ENCODE measurements at regions not wholly inside any gene's neighbourhood (a gene's known extent, or its start where the extent isn't known, plus 50 kb on each side); places are given as distances from the start of the nearest gene placed in this dataset.
"Not testable (repeated sequence)": the region's sequence is repeated elsewhere in the genome, so short reads cannot be mapped to it uniquely, and the experiment has no call there.

GRCh38 chr12:73656375-73656774, 881.3 kb upstream of the ATXN7L3B start:
- ChIA-PET CTCF (no interaction called here), POLR2A (no interaction called here)
- no TSS peak for BruUV-seq (replicated peaks)

GRCh38 chr12:73659802-73660201, 877.8 kb upstream of the ATXN7L3B start:
- no peaks in the 10 kb centered on the region for H3K4me1 Mint-ChIP-seq (ENCODE audit: insufficient read depth, unreplicated experiment)
- CTCF ChIA-PET = interaction anchor here (0.7 kb wide), 1 partner anchor 25 kb away, joined by 5 read pairs; no protein-coding TSS in a partner anchor
- no peak for DNase-seq (ENCODE audit: unreplicated experiment)
- H3K36me3 Mint-ChIP-seq (ENCODE audit: insufficient read depth, unreplicated experiment) = no peaks in the 10 kb centered on the region
- no peak for TF ChIP-seq CTCF (IDR thresholded peaks at IDR 0.05; ENCODE audit: unreplicated experiment)
- H3K9me3 Mint-ChIP-seq (ENCODE audit: unreplicated experiment) = no peaks in the 10 kb centered on the region
- BruUV-seq (replicated peaks) = no TSS peak
- H3K27me3 Mint-ChIP-seq (ENCODE audit: insufficient read depth, unreplicated experiment) = no peaks in the 10 kb centered on the region
- intact Hi-C loops (cut with micrococcal nuclease) = no loop called here
- no peak overlapping the region for H3K27ac Mint-ChIP-seq (ENCODE audit: low read depth, unreplicated experiment)
- no peak overlapping the region for H3K4me3 Mint-ChIP-seq (ENCODE audit: unreplicated experiment)
- POLR2A ChIA-PET = interaction anchor here (0.6 kb wide), 1 partner anchor 91 kb away, joined by 3 read pairs; no protein-coding TSS in a partner anchor

More at GRCh38 chr12:73656375-73656774, 881.3 kb upstream of the ATXN7L3B start:
- no peak for DNase-seq (ENCODE audit: unreplicated experiment)
- Mint-ChIP-seq H3K36me3 (ENCODE audit: insufficient read depth, unreplicated experiment) (no peaks in the 10 kb centered on the region), H3K27ac (ENCODE audit: low read depth, unreplicated experiment) (no peak overlapping the region), H3K9me3 (ENCODE audit: unreplicated experiment) (peaks cover 16% of the 10 kb centered on the region), H3K4me1 (ENCODE audit: insufficient read depth, unreplicated experiment) (no peaks in the 10 kb centered on the region), H3K27me3 (ENCODE audit: insufficient read depth, unreplicated experiment) (no peaks in the 10 kb centered on the region), H3K4me3 (ENCODE audit: unreplicated experiment) (no peak overlapping the region)
- no peak for TF ChIP-seq CTCF (IDR thresholded peaks at IDR 0.05; ENCODE audit: unreplicated experiment)
- intact Hi-C loops (cut with micrococcal nuclease) = no loop called here

GRCh38 chr12:73665193-73665592, 872.4 kb upstream of the ATXN7L3B start:
- Mint-ChIP-seq H3K36me3 (ENCODE audit: insufficient read depth, unreplicated experiment) (no peaks in the 10 kb centered on the region), H3K27ac (ENCODE audit: low read depth, unreplicated experiment) (no peak overlapping the region), H3K9me3 (ENCODE audit: unreplicated experiment) (no peaks in the 10 kb centered on the region), H3K4me1 (ENCODE audit: insufficient read depth, unreplicated experiment) (no peaks in the 10 kb centered on the region), H3K27me3 (ENCODE audit: insufficient read depth, unreplicated experiment) (no peaks in the 10 kb centered on the region), H3K4me3 (ENCODE audit: unreplicated experiment) (no peak overlapping the region)
- TF ChIP-seq CTCF (IDR thresholded peaks at IDR 0.05; ENCODE audit: unreplicated experiment) = no peak
- DNase-seq (ENCODE audit: unreplicated experiment) = no peak
- intact Hi-C loops (cut with micrococcal nuclease) = no loop called here
- POLR2A ChIA-PET = no interaction called here
- CTCF ChIA-PET = no interaction called here
- no TSS peak for BruUV-seq (replicated peaks)

- H3K36me3 Mint-ChIP-seq (ENCODE audit: insufficient read depth, unreplicated experiment); H3K4me1 Mint-ChIP-seq (ENCODE audit: insufficient read depth, unreplicated experiment); POLR2A ChIA-PET; intact Hi-C loops (cut with micrococcal nuclease); H3K27ac Mint-ChIP-seq (ENCODE audit: low read depth, unreplicated experiment); DNase-seq (ENCODE audit: unreplicated experiment); H3K27me3 Mint-ChIP-seq (ENCODE audit: insufficient read depth, unreplicated experiment); BruUV-seq (replicated peaks); H3K9me3 Mint-ChIP-seq (ENCODE audit: unreplicated experiment); H3K4me3 Mint-ChIP-seq (ENCODE audit: unreplicated experiment): not testable (repeated sequence)
- CTCF ChIA-PET = interaction anchor here (0.7 kb wide), 1 partner anchor 20 kb away, joined by 3 read pairs; no protein-coding TSS in a partner anchor
Measured at GRCh38 chr12:73671550-73671949, 866.1 kb upstream of the ATXN7L3B start.
